ENCODE measurements at regions not wholly inside any gene's neighbourhood (a gene's known extent, or its start where the extent isn't known, plus 50 kb on each side); places are given as distances from the start of the nearest gene placed in this dataset.

DNA sequence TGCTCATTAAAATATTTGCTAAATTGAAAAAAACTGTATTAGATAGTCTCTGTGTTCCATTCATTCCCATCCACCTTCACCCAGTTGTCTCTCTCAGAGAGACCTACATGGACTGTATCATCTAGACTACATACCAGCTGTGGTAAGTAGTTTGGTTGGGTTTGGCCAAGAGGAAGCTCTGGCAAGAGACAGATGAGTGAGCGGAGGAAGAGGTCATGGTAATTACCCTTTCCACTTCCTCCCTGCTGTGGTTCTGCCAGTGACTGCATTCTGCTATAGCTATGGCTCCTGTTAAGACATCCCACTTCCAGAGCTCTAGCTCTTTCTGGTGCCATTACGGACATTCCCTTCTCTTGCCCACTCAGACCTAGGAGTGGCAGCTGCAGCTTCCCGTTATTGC is 239.0 kb upstream of the MID1 start:
- TF ChIP-seq CTCF (IDR thresholded peaks at IDR 0.05; ENCODE audit: low read depth, low read length, poor library complexity, severe bottlenecking) (no peak), EZH2phosphoT487 (IDR thresholded peaks at IDR 0.05; ENCODE audit: borderline replicate concordance, low read length) (no peak)

All from DOHH2 (cell line).